HG03460 (cell line): ENCODE measurements at regions not wholly inside any gene's neighbourhood (a gene's known extent, or its start where the extent isn't known, plus 50 kb on each side); places are given as distances from the start of the nearest gene placed in this dataset.

ENCODE experiments used
- ATAC-seq: cut with Tn5 transposase; IDR thresholded peaks from one replicate; pipeline ENCODE4 v1.9.1; 2021; ENCODE audit not compliant: unreplicated experiment

GRCh38 chr5:8611067-8611466 lies 742.1 kb downstream of the MTRR start:
- no peak for ATAC-seq

- ATAC-seq, result no peak
These were observed 744.2 kb downstream of the MTRR start for GRCh38 chr5:8613078-8613685.

DNA sequence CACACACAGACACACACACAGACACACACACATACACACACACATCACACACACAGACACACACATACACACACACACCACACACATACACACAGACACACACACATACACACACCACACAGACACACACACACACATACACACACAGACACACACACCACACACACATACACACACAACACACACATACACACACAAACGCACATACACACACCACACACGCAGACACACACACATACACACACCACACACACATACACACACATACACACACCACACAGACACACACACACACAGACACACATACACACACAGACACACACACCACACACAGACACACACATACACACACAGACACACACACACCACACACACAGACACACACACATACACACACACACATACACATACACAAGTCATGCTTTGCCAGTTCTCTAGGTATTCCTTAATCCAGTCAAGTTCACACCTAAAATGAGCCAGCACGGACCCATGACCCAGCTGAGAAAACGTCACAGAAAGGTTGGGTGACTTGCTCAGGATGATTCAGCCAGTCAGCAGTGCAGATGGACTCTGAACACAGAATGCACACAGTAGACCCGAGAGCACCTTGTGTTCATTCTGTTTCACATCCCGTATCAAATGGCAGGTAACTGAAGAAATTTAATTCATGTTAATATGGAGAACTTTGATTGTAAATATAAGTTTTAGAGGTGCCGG lies 746.4 kb downstream of the MTRR start:
- no peak for ATAC-seq

DNA sequence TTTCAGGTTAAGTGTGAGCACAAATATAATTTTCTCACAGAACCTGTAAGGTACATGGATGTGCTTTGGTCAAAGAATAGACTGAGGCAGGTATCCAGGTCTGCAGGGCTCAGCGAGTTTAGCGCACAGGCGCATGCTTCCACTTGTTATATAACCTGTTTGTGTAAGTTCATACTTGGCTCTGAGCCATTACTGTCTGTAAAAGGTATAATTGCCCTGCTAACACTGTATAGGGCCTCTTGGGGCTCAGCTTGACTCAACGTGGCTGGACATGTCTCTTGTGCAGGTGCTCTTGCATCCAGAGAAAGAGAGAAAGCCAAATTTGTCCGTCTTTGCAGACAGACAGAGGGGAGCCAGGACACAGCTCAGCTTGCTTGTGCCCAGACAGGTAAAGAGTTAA lies 759.6 kb downstream of the MTRR start:
- no peak for ATAC-seq

DNA sequence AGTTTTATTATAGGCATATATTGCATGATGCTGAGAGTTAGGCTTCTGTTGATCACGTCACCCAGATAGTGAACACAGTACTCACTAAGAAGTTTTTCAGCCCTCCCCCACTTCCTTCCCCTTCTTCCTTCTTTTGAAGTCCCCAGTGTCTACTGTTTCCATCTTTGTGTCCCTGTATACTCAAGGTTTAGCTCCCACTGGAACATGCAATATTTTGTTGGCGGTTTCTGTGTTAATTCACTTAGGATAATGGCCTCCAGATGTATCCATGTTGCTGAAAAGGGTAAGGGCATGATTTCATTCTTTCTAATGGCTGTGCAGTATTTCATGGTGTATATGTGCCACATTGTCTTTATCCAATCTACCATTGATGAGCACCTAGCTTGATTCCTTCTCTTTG lies 764.3 kb downstream of the MTRR start:
- no peak for ATAC-seq

DNA sequence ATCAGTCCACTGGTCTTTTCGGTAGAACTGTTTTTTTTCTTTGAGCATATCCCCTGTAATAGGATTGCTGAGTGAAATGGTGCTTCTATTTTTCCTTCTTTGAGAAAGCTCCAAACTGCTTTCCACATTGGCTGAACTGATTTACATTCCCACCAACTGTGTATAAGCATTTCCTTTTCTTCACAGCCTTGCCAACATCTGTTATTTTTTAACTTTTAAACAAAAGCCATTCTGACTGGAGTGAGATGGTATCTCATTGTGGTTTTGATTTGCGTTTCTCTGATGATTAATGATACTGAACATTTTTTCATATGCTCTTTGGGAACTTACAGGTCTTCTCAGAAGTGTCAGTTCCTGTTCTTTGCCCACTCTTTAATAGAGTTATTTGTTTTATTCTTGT lies 764.7 kb downstream of the MTRR start:
- no peak for ATAC-seq

DNA sequence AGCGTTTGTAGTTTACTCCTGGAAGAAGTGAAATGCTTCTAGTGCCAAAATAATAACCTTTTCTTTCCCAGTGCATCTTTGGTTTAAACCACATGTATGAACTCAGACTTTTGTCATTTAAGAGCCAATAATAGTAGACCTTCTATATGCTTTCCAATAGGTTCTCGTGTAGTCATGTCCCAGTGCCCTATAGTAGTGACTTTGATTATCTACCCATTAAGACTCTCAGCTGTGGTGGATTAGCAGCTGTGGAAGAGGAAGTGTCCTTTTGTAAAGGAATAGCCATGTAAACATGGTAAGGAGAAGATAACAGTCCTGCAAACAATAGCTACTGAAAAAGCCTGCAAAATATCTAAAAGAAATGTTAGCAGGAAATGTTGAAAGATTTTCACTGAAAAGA lies 765.3 kb downstream of the MTRR start:
- ATAC-seq, result no peak

GRCh38 chr5:8641786-8642505 lies 773.0 kb downstream of the MTRR start:
- no peak for ATAC-seq

DNA sequence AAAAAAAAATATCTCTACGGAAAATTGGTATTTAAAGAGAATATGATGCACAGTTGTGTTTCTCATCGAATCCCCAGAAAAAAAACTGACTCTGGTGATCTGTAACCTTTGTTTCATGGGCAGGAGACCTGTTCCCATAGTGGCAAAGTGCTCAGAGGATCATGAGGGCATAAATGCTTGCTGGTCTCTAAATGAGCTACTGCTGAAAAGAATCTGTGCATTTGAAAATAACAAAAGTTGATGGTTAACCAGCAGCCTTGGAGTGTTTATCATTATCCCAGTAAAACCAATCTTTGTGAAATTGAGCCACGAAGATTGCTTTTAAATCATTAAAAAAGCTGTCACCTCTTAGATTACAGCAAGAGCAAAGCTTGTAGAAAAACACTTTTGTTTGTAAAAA lies 775.4 kb downstream of the MTRR start:
- no peak for ATAC-seq

- ATAC-seq, result no peak
These were observed 778.2 kb downstream of the MTRR start for GRCh38 chr5:8647111-8647510.

- no peak for ATAC-seq
These were observed 781.2 kb downstream of the MTRR start for GRCh38 chr5:8650186-8650585.

- no peak for ATAC-seq
These were observed 791.4 kb downstream of the MTRR start for GRCh38 chr5:8660133-8660893.

DNA sequence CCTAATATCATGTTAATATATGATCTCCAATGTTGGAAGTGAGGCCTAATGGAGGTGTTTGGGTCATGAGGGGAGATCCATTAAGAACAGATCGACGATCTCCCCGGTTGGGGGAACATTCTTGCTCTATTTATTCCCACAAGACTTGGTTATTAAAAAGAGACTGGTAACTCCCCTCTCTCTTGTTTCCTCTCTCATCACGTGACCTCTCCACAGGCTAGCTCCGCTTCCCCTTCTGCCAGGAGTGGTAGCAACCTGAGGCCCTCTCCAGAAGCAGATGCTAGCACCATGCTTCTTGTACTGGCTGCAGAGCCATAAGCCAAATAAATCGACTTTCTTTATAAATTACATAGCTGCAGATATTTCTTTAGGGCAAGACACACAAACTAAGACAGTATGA lies 794.4 kb downstream of the MTRR start:
- no peak for ATAC-seq

DNA sequence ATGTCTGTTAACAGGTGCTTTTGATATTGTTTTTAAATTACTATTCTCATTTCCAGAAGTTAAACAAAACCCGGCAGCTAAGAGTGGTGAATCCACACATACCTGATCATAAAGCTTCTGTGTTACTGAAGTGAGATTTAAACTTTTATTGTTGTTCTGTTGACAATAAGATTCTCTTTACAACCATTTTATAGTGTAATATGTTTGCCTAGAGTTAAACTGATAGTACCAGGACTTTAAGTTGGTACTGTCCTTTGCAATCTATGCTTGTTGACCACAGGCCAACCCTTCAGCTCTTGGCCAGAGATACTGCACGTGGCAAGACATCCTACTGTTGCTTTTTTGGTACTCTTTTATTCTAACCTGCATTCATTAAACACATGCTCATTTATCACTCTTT lies 806.2 kb downstream of the MTRR start:
- ATAC-seq, result no peak

GRCh38 chr5:8676695-8677094 lies 807.7 kb downstream of the MTRR start:
- ATAC-seq, result no peak

DNA sequence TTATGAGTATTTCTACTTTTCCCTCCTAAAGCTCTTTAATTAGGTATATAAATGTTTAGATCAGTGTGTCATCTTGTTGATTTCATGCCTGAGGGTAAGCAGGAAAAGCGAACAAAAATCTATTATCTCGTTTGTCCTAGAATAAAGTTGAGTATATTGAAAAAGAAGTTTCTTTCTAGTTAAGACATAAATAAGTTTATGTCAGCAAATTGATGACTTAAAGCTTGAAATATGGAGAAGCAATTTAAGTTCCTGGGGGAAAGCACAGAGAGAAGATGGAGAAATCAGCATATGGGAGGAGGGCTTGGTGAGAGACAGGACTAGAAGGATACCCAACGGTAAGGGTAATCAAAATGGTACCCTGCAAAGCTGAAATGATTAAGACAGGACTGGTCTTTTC lies 813.4 kb downstream of the MTRR start:
- no peak for ATAC-seq

GRCh38 chr5:8683496-8683895 lies 814.5 kb downstream of the MTRR start:
- no peak for ATAC-seq

DNA sequence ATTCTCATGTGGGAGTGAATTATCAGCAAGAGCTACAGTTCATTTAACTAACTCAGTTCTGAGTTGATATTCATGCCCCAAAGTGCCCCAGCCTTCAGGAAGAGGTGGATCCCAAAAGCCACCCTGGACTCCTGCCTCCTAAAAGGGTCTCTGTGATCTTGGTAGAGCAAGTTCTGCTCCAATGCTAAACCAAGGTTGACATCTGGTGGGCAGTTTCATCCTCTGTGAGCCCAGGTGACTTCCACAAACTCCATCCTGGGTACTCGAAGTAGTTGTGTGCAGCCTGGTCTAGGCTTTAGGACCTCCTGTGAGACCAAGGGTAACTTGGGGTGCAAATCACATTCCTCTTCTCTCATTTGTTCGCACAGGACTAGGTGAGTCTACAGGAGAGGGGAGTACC lies 816.8 kb downstream of the MTRR start:
- no peak for ATAC-seq

- ATAC-seq, result no peak
These were observed 817.8 kb downstream of the MTRR start for GRCh38 chr5:8686707-8687106.

- ATAC-seq, result no peak
These were observed 820.8 kb downstream of the MTRR start for GRCh38 chr5:8689773-8690172.

GRCh38 chr5:8691221-8691620 lies 822.3 kb downstream of the MTRR start:
- ATAC-seq, result no peak
